ENCODE measurements at regions not wholly inside any gene's neighbourhood (a gene's known extent, or its start where the extent isn't known, plus 50 kb on each side); places are given as distances from the start of the nearest gene placed in this dataset.

- Histone ChIP-seq H3K36me3 (replicated peaks in 1 of 2; ENCODE audit: control insufficient read depth in 1 of 2, insufficient read depth in 2 of 2, low read length in 2 of 2) (no peaks in the 10 kb centered on the region), H4K20me1 (ENCODE audit: insufficient read depth, low read length) (no peaks in the 10 kb centered on the region), H3K9me3 (ENCODE audit: low read length) (peaks cover 86% of the 10 kb centered on the region), H3K27me3 (ENCODE audit: control insufficient read depth in 1 of 2, insufficient read depth in 2 of 2, low read length in 2 of 2) (no peaks in the 10 kb centered on the region), H3K79me2 (ENCODE audit: insufficient read depth, low read length) (no peaks in the 10 kb centered on the region), H3K9ac (ENCODE audit: insufficient read depth, low read depth, low read length) (no peak overlapping the region), H2AFZ (ENCODE audit: low read length) (no peak overlapping the region), H3K4me3 (replicated peaks in 1 of 3; ENCODE audit: insufficient read depth in 1 of 3, low read depth in 2 of 3, low read length in 3 of 3) (no peak overlapping the region), H3K27ac (ENCODE audit: extremely low read length, insufficient read depth, low read length) (no peak overlapping the region), H3K4me2 (ENCODE audit: low read depth, low read length) (no peak overlapping the region), H3K4me1 (ENCODE audit: insufficient read depth, low read length) (no peaks in the 10 kb centered on the region)
- no peak for DNase-seq (ENCODE audit: low spot score)
- FAIRE-seq: no peak
- ChIA-PET POLR2A (no interaction called here), CTCF (ENCODE audit: low intra/inter-chr PET ratio, low total read pairs) (no interaction called here)
- no peak for ATAC-seq
- in situ Hi-C loops (cut with HindIII; ENCODE audit: extremely low pct_ligation_motif_present, low pct_unique_long_range_greater_than_20kb): no loop called here
- TF ChIP-seq PCBP1 (IDR thresholded peaks at IDR 0.05; ENCODE audit: borderline replicate concordance, low read depth, low read length) (no peak), ZNF619 (CRISPR knock-in tag; IDR thresholded peaks at IDR 0.05) (no peak), DPF2 (CRISPR knock-in tag; IDR thresholded peaks at IDR 0.05; ENCODE audit: borderline replicate concordance, low read depth) (no peak), ZNF569 (CRISPR knock-in tag; IDR thresholded peaks at IDR 0.05; ENCODE audit: borderline replicate concordance) (no peak), LBX2 (CRISPR knock-in tag; IDR thresholded peaks at IDR 0.05; ENCODE audit: borderline replicate concordance) (no peak), GATAD2A (CRISPR knock-in tag; IDR thresholded peaks at IDR 0.05) (no peak), ZNF740 (CRISPR knock-in tag; IDR thresholded peaks at IDR 0.05) (no peak), PPARG (CRISPR knock-in tag; conservative IDR thresholded peaks at IDR 0.05) (no peak), ZNF44 (CRISPR knock-in tag; IDR thresholded peaks at IDR 0.05) (no peak), RXRA (CRISPR knock-in tag; IDR thresholded peaks at IDR 0.05) (no peak)
- WGBS (ENCODE audit: low lambda C conversion rate): 7% methylated on average over 1 of the region's 1 CpG
- BruUV-seq (replicated peaks): no TSS peak
- intact Hi-C loops (cut with micrococcal nuclease; ENCODE audit: unreplicated experiment): no loop called here
Measured at GRCh38 chr1:239209591-239209990, 176.8 kb upstream of the CHRM3 start.

GRCh38 chr1:239204401-239204800 is 182.0 kb upstream of the CHRM3 start:
- intact Hi-C loops (cut with micrococcal nuclease; ENCODE audit: unreplicated experiment): no loop called here
- Histone ChIP-seq H3K4me1 (ENCODE audit: insufficient read depth, low read length) (no peaks in the 10 kb centered on the region), H2AFZ (ENCODE audit: low read length) (no peak overlapping the region), H3K9ac (ENCODE audit: insufficient read depth, low read depth, low read length) (no peak overlapping the region), H4K20me1 (ENCODE audit: insufficient read depth, low read length) (no peaks in the 10 kb centered on the region), H3K4me2 (ENCODE audit: low read depth, low read length) (no peak overlapping the region), H3K36me3 (replicated peaks in 1 of 2; ENCODE audit: control insufficient read depth in 1 of 2, insufficient read depth in 2 of 2, low read length in 2 of 2) (no peaks in the 10 kb centered on the region), H3K27ac (ENCODE audit: extremely low read length, insufficient read depth, low read length) (no peak overlapping the region), H3K27me3 (ENCODE audit: control insufficient read depth in 1 of 2, insufficient read depth in 2 of 2, low read length in 2 of 2) (no peaks in the 10 kb centered on the region), H3K4me3 (replicated peaks in 1 of 3; ENCODE audit: insufficient read depth in 1 of 3, low read depth in 2 of 3, low read length in 3 of 3) (no peak overlapping the region), H3K9me3 (ENCODE audit: low read length) (peaks cover 89% of the 10 kb centered on the region), H3K79me2 (ENCODE audit: insufficient read depth, low read length) (no peaks in the 10 kb centered on the region)
- no peak for DNase-seq (ENCODE audit: low spot score)
- no peak for ATAC-seq
- WGBS (ENCODE audit: low lambda C conversion rate): 30% methylated on average over 2 of the region's 2 CpGs
- ChIA-PET CTCF (ENCODE audit: low intra/inter-chr PET ratio, low total read pairs) (no interaction called here), POLR2A (no interaction called here)
- in situ Hi-C loops (cut with HindIII; ENCODE audit: extremely low pct_ligation_motif_present, low pct_unique_long_range_greater_than_20kb): no loop called here
- FAIRE-seq: no peak
- BruUV-seq (replicated peaks): no TSS peak
- TF ChIP-seq ZBTB39 (CRISPR knock-in tag; IDR thresholded peaks at IDR 0.05) (no peak), PAF1 (CRISPR knock-in tag; IDR thresholded peaks at IDR 0.05) (no peak), ZNF513 (CRISPR knock-in tag; conservative IDR thresholded peaks at IDR 0.05) (no peak), ZNF781 (CRISPR knock-in tag; IDR thresholded peaks at IDR 0.05; ENCODE audit: borderline replicate concordance, not compliant biosample characterization) (no peak), ZNF850 (CRISPR knock-in tag; conservative IDR thresholded peaks at IDR 0.05) (no peak), GATAD1 (CRISPR knock-in tag; IDR thresholded peaks at IDR 0.05) (no peak)
